Uterus (tissue), 2 donors: ENCODE measurements at regions not wholly inside any gene's neighbourhood (a gene's known extent, or its start where the extent isn't known, plus 50 kb on each side); places are given as distances from the start of the nearest gene placed in this dataset.

Source experiments
- POLR2A ChIP-seq, 2 donors: fragments of 450-650 bp; IDR thresholded peaks; one replicate each; pipeline ENCODE4 v1.6.1; 2016; ENCODE audit warnings: antibody characterized with exemption in 2 of 2, mild to moderate bottlenecking in 1 of 2, moderate library complexity in 1 of 2
- TF ChIP-seq, protein P1 (sequence below), 4 experiments: fragments of 200-600 bp in 2 of 4; fragments of 450-650 bp in 2 of 4; sonication (generic) in 2 of 4; IDR thresholded peaks; one replicate each; pipeline ENCODE4 v1.5.1; 2016 to 2019; ENCODE audit warnings: antibody characterized with exemption in 4 of 4, mild to moderate bottlenecking in 2 of 4, moderate library complexity in 1 of 4

DNA sequence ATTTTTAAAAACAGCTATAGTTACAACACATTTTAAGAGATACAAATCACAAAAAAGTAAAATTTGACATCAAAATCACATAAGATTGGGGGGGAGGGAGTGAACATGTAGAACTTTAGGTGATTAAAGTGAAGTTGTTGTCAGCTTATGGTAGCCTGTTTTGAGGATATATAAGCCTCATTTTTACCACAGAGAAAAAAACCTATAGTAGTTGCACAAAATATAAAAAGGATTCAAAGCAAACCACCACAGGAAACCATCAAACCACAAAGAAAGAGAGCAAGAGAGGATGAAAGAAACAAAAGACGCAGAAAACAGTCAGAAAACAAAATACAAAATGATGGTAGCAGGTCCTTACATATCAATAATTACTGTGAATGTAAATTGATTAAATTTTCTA lies 291.9 kb upstream of the DEPDC1 start:
- TF ChIP-seq, protein P1, sequence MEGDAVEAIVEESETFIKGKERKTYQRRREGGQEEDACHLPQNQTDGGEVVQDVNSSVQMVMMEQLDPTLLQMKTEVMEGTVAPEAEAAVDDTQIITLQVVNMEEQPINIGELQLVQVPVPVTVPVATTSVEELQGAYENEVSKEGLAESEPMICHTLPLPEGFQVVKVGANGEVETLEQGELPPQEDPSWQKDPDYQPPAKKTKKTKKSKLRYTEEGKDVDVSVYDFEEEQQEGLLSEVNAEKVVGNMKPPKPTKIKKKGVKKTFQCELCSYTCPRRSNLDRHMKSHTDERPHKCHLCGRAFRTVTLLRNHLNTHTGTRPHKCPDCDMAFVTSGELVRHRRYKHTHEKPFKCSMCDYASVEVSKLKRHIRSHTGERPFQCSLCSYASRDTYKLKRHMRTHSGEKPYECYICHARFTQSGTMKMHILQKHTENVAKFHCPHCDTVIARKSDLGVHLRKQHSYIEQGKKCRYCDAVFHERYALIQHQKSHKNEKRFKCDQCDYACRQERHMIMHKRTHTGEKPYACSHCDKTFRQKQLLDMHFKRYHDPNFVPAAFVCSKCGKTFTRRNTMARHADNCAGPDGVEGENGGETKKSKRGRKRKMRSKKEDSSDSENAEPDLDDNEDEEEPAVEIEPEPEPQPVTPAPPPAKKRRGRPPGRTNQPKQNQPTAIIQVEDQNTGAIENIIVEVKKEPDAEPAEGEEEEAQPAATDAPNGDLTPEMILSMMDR (IDR thresholded peaks at IDR 0.05) = no peak
- no peak for TF ChIP-seq POLR2A (IDR thresholded peaks at IDR 0.05)
